PC-9 (cell line): ENCODE measurements at regions not wholly inside any gene's neighbourhood (a gene's known extent, or its start where the extent isn't known, plus 50 kb on each side); places are given as distances from the start of the nearest gene placed in this dataset.

ENCODE experiments used
- CTCF ChIP-seq: fragments of 200-600 bp; sonication (generic); conservative IDR thresholded peaks from 2 replicates; pipeline ENCODE4 v1.6.1; 2017; ENCODE audit warnings: mixed run types, antibody characterized with exemption, mild to moderate bottlenecking, moderate library complexity
- EZH2 ChIP-seq: fragments of 200-600 bp; sonication (generic); IDR thresholded peaks from 2 replicates; pipeline ENCODE4 v1.8.0; 2017; ENCODE audit warnings: antibody characterized with exemption, low read depth

GRCh38 chr6:21924002-21924401 is 330.5 kb downstream of the SOX4 start:
- TF ChIP-seq CTCF (no peak), EZH2 (no peak)
